Stimulated activated CD8-positive, alpha-beta memory T cell treated with anti-CD3 and anti-CD28 coated beads, Interleukin-4, amount 100 ng/mL, for 1 hour (primary cell): ENCODE measurements at regions not wholly inside any gene's neighbourhood (a gene's known extent, or its start where the extent isn't known, plus 50 kb on each side); places are given as distances from the start of the nearest gene placed in this dataset.

Experiments used
- DNase-seq, 2 donors: peaks; one replicate each; pipeline ENCODE4 v3.0.0-alpha.2; 2020; ENCODE audit warnings: low read depth in 2 of 2, low spot score in 1 of 2

- no peak for DNase-seq
These were observed 425.2 kb downstream of the HACE1 start for GRCh38 chr6:104434519-104434918.

DNA sequence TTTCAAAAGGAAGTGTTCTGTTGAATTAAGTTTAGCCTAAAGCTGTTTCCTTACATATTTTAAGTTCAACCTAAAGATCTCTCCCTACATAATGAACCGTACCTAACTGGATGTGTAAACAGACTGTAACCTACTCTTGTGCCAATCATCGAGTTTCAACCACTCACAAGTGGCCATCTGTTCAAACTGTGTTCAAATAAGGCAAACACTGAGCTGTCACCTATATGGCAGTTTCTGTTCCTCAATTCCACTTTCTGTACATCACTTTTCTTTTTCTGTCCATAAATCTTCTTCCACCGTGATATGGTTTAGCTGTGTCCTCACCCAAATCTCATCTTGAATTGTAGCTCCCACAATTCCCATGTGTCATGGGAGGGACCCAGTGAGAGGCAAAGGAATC is 428.6 kb downstream of the HACE1 start:
- no peak for DNase-seq

DNA sequence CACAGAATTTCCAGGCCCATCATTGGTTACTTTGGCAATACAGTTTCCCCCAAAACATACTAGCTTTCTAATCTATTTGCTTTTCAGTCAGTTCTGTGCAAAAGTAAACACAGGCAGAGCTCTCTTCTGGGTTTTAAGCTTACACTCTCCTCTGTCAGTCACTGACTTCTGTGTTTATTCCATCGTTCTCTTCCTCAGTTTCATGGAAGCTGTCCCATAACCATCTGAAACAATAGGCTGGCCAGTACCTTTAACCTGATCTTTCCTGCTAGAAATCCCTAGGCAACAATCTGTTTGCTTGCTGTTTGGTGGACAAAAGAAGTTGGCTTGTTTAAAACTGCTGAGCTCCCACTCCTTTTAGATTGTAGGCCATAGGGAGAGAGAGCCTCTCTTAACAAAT is 431.5 kb downstream of the HACE1 start:
- DNase-seq = no peak

- no peak for DNase-seq
These were observed 436.0 kb downstream of the HACE1 start for GRCh38 chr6:104423691-104424090.

- no peak for DNase-seq
These were observed 438.1 kb downstream of the HACE1 start for GRCh38 chr6:104421650-104422049.

DNA sequence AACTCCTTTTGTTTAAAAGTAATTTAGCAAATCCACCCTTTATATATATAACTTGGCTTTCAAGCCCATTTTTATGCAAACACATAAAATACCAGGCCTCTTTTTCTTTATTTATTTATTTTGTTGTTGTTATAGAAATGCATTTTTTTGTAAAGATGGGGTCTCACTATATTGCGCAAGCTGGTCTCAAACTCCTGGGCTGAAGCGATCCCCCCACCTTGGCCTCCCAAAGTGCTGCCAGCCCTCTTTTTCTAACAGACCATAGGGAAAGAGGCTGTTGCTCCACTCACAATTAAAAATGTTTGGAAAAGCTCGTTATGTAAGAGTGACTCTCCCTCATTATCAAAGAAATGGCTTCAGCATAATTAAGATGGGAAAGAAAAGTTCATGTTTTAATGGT is 440.9 kb downstream of the HACE1 start:
- DNase-seq = no peak

DNA sequence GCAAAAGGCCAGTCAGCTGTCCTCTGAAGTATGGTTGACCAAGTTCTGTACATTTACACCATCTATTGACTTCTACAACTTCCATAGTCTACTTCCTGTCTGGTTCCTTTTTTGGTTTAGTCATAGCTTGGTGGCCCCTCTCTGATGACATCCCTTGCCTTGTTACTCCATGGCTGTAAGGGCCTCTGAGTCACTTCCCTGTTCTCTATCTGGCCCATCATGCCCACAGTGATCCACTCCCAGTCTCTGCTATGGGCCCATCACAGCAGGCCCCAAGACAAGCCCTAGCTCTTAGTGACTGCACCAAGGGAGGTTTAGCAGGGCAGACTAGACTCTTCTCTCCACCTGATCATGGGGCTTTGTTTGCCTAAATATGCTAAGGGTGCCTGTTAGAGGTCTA is 441.6 kb downstream of the HACE1 start:
- no peak for DNase-seq

DNA sequence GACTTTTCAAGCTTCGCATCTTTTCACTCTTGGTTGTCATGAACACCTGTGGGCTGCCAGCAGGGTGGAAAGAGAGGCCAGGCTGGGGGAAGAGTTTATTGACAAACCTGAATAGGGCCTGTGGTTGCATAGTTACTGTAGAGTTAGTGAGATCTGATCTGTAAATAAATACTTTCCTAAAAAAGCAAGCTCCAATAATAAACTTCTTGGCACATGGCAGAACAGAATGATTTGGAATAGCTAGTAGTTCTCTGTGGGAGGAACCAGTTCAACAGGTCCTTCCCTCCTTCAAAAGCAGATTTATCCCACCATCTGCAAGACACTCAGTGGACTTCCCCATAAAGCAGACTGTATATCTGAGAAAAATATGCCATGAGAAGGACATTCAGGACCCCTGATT is 445.0 kb downstream of the HACE1 start:
- DNase-seq = no peak

GRCh38 chr6:104413767-104414166 is 446.0 kb downstream of the HACE1 start:
- DNase-seq = no peak

- DNase-seq = no peak
These were observed 448.4 kb downstream of the HACE1 start for GRCh38 chr6:104411302-104411701.

GRCh38 chr6:104409913-104410312 is 449.8 kb downstream of the HACE1 start:
- DNase-seq = no peak

DNA sequence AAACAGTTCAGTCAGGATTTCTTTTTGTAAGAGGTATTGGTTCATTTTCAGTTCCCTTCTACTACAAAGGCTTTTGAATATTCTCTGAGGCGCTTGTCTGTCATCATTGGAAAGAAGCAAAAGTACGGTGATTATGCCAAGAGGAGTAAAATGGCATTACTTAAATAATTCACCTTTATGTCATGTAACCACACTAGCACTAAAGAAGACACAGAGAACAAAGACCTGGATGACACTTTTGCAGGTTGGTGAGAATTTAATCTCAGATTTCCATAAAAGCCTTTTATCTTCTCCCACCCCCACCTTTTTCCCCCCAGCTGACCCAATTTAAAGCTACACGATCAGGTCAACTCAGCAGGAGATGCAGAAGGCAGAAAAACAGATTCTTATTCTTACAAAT is 451.8 kb downstream of the HACE1 start:
- DNase-seq = no peak

- DNase-seq = no peak
These were observed 455.3 kb downstream of the HACE1 start for GRCh38 chr6:104404377-104404776.

- no peak for DNase-seq
These were observed 457.1 kb downstream of the HACE1 start for GRCh38 chr6:104402572-104402971.

GRCh38 chr6:104401926-104402325 is 457.8 kb downstream of the HACE1 start:
- DNase-seq = no peak

DNA sequence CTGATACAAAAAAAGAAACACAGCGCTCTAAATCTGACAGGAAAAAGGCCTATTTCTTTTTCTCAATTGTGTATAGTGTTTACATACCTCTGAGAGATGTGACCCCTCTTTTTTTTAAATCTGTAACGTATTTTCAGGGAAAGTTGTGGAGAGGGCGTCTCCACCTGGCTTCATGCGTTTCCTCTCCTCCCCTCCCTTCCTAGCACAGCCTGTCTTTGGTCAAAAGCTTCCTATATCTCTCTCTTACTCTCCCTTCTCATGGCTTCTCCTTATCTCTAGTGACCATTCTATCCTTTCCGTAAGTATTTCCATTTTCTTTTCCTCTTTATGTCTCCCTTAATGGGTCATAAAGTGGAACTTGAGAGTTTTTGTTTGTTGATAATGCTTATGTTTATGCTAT is 458.9 kb downstream of the HACE1 start:
- DNase-seq = no peak

DNA sequence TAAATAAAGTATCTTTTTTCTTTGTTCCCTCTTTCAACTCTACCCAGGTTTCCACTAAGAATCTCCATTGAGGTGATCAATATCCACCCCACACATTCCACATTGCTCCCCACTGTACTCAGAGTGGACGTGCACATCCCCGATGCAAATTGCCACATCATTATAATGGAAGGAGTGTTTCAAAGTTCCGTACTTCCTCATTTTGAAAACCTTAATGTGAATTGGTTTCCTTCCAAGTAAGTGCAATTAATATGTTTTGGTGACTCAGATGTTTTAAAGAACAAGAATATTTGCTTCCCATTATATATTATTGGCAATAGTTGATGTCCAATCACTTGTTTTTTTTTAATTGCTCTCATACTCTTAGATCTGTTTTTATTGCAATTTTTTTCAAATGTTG is 463.6 kb downstream of the HACE1 start:
- no peak for DNase-seq

DNA sequence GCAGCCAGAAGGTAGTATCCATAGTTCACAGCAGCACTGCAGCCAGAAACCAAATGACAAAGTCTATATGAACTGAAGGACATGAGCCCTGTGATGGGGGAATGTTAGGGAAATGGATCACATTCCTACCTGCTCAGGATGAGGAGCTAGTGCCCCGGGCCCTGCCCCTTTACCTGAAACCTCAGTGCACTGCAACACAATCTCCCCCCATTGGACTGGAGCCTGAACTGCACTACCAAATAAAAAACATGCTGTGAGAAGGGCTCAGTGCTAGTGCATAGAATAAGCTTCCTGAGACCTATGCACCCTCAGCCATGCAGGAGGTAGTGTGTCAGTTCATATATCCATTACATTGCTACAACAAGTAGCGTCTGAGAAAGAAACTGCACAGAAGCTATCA is 477.8 kb downstream of the HACE1 start:
- DNase-seq = no peak

DNA sequence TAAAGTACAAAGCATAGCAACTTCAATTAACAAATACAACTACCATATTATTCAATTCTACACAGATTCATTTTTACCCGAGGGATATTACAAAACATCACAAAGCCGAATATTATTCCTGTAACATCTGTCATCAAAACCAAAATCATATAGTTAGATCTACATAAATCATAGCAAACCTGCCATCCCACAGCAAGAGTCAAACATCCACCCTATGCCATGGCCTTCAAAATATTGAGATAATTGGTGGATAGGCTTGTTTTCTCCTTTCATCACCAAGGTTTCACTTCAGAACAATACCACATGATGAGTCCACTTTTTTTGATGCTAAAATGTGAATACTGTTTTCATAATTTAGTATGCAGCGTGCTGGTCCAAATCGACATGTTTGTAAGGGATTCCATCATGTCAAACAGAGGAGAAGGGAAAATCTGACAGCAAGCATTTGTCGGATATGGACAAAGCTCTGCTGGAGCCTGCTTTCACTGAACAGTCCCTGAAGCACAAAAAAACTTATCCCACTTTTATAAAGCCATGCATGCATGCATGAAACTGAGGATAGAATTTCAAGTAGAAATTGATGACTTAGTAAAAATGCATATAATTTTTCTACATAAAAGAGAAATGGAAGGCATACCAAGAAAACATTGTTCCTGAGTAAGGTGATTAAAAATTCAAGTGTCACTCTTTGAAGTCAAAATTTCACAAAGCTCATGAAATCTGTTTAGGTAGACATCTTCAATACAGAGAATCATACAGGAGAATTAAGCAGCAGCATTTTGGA is 494.1 kb downstream of the HACE1 start:
- no peak for DNase-seq

DNA sequence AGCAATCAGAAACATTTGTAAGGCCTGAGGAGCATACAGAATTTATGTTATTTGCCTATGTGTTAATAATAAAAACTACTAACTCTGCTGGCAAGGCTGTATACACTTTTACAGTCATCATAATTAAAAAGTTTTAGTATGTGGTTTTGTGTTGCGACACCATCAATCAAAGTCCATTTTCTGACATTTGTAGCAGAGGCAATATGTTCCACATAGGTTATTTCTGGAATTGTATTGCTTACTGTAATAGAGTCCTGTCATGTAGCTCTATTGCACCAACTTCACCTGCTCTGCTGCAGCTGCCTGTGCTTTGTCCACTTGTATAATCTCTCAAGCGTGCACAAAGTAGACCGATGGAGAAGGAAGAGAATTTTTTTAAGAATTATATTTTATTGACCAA is 501.8 kb downstream of the HACE1 start:
- DNase-seq = no peak

DNA sequence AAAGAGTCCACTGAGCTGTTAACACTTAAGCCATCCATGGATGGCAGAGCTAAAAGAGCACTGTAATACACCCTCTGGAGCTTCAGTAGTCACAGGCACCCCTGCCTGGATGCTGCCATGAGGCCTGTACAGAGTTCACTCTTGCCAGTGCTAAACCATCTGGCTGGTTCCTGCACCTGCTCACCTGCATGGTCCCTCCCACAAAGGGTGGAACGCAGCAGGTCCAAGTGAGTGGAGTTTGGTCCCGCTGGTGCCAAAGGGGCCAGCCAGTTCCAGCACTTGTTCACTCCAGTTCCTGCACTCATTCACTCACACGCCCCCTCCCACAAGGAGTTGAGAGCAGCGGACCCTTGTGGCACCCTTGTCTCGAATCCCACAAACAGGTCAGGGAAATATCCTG is 503.5 kb downstream of the HACE1 start:
- DNase-seq = no peak

GRCh38 chr6:104349191-104349590 is 510.5 kb downstream of the HACE1 start:
- no peak for DNase-seq

DNA sequence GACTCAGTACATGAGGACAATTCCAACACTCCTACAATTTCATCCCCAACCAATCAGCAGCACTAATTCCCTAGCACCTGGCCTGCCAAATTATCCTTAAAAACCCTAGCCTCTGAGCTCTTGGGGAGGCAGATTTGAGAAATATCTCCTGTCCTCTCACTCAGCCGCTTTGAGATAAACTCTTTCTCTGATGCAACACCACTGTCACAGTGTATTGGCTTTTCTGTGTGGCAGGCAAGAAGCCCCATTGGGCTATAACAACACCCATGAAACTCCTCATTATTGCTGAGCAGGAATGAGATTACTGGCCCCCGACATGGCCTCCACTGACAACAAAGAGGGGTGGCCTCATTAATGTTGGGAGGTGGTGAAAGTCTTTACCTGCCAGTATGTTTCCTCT is 515.5 kb downstream of the HACE1 start:
- DNase-seq = no peak
